ENCODE measurements at regions not wholly inside any gene's neighbourhood (a gene's known extent, or its start where the extent isn't known, plus 50 kb on each side); places are given as distances from the start of the nearest gene placed in this dataset.

GRCh38 chr5:13143630-13144029 lies 800.9 kb downstream of the DNAH5 start (continued):
- TF ChIP-seq ZNF362 (tag by site-specific recombination; IDR thresholded peaks at IDR 0.05) (no peak), KLF16 (tag by site-specific recombination; IDR thresholded peaks at IDR 0.05) (no peak), SP2 (tag by site-specific recombination; IDR thresholded peaks at IDR 0.05) (no peak), ZNF302 (tag by site-specific recombination; IDR thresholded peaks at IDR 0.05; ENCODE audit: low read depth) (no peak), ZNF692 (tag by site-specific recombination; IDR thresholded peaks at IDR 0.05) (no peak), ZNF391 (tag by site-specific recombination; IDR thresholded peaks at IDR 0.05; ENCODE audit: borderline replicate concordance, low read depth) (no peak), TSHZ1 (tag by site-specific recombination; IDR thresholded peaks at IDR 0.05; ENCODE audit: borderline replicate concordance) (no peak), ZNF660 (tag by site-specific recombination; IDR thresholded peaks at IDR 0.05) (no peak), ZNF513 (tag by site-specific recombination; IDR thresholded peaks at IDR 0.05) (no peak), ZBTB26 (tag by site-specific recombination; optimal IDR thresholded peaks at IDR 0.05) (no peak), GLIS2 (tag by site-specific recombination; IDR thresholded peaks at IDR 0.05) (no peak)

GRCh38 chr5:13143214-13143613 lies 801.3 kb downstream of the DNAH5 start:
- Histone ChIP-seq H3K4me3 (ENCODE audit: low read depth, low read length) (no peak overlapping the region), H3K27ac (ENCODE audit: extremely low read depth, low read depth, low read length) (no peak overlapping the region), H3K9me3 (ENCODE audit: control insufficient read depth, insufficient read depth, low read depth, low read length) (no peaks in the 10 kb centered on the region), H3K36me3 (ENCODE audit: control insufficient read depth in 2 of 2, insufficient read depth in 1 of 2, low read length in 2 of 2) (no peaks in the 10 kb centered on the region), H3K4me1 (ENCODE audit: control insufficient read depth, insufficient read depth, low read length) (no peaks in the 10 kb centered on the region)
- ChIA-PET CTCF (no interaction called here), POLR2A (no interaction called here)
- TF ChIP-seq MEIS1 (CRISPR knock-in tag; IDR thresholded peaks at IDR 0.05; ENCODE audit: borderline replicate concordance) (no peak), WT1 (tag by site-specific recombination; IDR thresholded peaks at IDR 0.05) (no peak), ZNF704 (tag by site-specific recombination; IDR thresholded peaks at IDR 0.05) (no peak), ZNF266 (tag by site-specific recombination; IDR thresholded peaks at IDR 0.05; ENCODE audit: low read depth) (no peak), PRDM4 (tag by site-specific recombination; IDR thresholded peaks at IDR 0.05) (no peak), ZNF398 (tag by site-specific recombination; IDR thresholded peaks at IDR 0.05) (no peak), ZNF280D (tag by site-specific recombination; IDR thresholded peaks at IDR 0.05) (no peak), GFI1B (tag by site-specific recombination; IDR thresholded peaks at IDR 0.05) (no peak)
